HG02623 (cell line): ENCODE measurements at regions not wholly inside any gene's neighbourhood (a gene's known extent, or its start where the extent isn't known, plus 50 kb on each side); places are given as distances from the start of the nearest gene placed in this dataset.
"Not testable (repeated sequence)": the region's sequence is repeated elsewhere in the genome, so short reads cannot be mapped to it uniquely, and the experiment has no call there.

Experiments
- ATAC-seq: cut with Tn5 transposase; IDR thresholded peaks from one replicate; pipeline ENCODE4 v1.9.1; 2021; ENCODE audit warnings: moderate library complexity; ENCODE audit not compliant: unreplicated experiment

- no peak for ATAC-seq
Observed at GRCh38 chr1:221602830-221603229, 139.1 kb downstream of the DUSP10 start.

GRCh38 chr1:221604390-221604789 is 137.5 kb downstream of the DUSP10 start:
- not testable (repeated sequence) for ATAC-seq

- ATAC-seq, result no peak
Observed at GRCh38 chr1:221604948-221605347, 136.9 kb downstream of the DUSP10 start.

GRCh38 chr1:221605569-221605968 is 136.3 kb downstream of the DUSP10 start:
- ATAC-seq, result no peak

GRCh38 chr1:221606256-221606655 is 135.6 kb downstream of the DUSP10 start:
- no peak for ATAC-seq

GRCh38 chr1:221608835-221609320 is 133.0 kb downstream of the DUSP10 start:
- no peak for ATAC-seq

GRCh38 chr1:221611656-221612046 is 130.2 kb downstream of the DUSP10 start:
- no peak for ATAC-seq

GRCh38 chr1:221612047-221612777 is 129.7 kb downstream of the DUSP10 start:
- ATAC-seq, result no peak

GRCh38 chr1:221620437-221621384 is 121.2 kb downstream of the DUSP10 start:
- no peak for ATAC-seq

GRCh38 chr1:221621683-221622082 is 120.2 kb downstream of the DUSP10 start:
- no peak for ATAC-seq

GRCh38 chr1:221622389-221622788 is 119.5 kb downstream of the DUSP10 start:
- no peak for ATAC-seq

- ATAC-seq, result no peak
Observed at GRCh38 chr1:221625026-221625425, 116.9 kb downstream of the DUSP10 start.

- no peak for ATAC-seq
Observed at GRCh38 chr1:221626041-221626440, 115.8 kb downstream of the DUSP10 start.

- no peak for ATAC-seq
Observed at GRCh38 chr1:221630236-221630635, 111.7 kb downstream of the DUSP10 start.

- ATAC-seq, result no peak
Observed at GRCh38 chr1:221631556-221631955, 110.3 kb downstream of the DUSP10 start.

- no peak for ATAC-seq
Observed at GRCh38 chr1:221632072-221632471, 109.8 kb downstream of the DUSP10 start.

GRCh38 chr1:221633841-221634409 is 108.0 kb downstream of the DUSP10 start:
- ATAC-seq, result no peak

GRCh38 chr1:221634606-221635005 is 107.3 kb downstream of the DUSP10 start:
- ATAC-seq, result no peak

GRCh38 chr1:221635305-221635704 is 106.6 kb downstream of the DUSP10 start:
- ATAC-seq, result no peak

GRCh38 chr1:221636096-221636495 is 105.8 kb downstream of the DUSP10 start:
- no peak for ATAC-seq

GRCh38 chr1:221636967-221637366 is 104.9 kb downstream of the DUSP10 start:
- ATAC-seq, result no peak
